ENCODE measurements at regions not wholly inside any gene's neighbourhood (a gene's known extent, or its start where the extent isn't known, plus 50 kb on each side); places are given as distances from the start of the nearest gene placed in this dataset.

DNA sequence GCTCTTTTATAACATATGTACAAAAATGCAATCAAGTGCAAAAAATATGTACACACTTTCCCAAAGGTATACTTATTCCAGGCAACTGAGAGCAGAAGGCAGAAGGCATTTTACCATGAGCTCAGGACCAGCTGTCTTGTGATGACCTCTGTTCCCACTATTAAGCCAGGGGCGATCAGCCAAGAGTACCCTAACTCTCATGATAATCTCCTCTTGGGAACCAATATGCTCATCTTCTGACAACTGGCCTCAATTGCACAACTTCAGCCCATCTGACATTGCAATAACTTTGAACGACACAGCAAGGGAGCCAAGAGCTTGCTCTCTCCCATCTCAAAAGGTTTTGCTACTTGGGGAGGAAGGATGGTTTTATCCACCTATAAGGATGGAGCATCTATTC, 471.9 kb downstream of the HS3ST3B1 start:
- TF ChIP-seq POLR2A (IDR thresholded peaks at IDR 0.05), result no peak
- TF ChIP-seq, protein P1, sequence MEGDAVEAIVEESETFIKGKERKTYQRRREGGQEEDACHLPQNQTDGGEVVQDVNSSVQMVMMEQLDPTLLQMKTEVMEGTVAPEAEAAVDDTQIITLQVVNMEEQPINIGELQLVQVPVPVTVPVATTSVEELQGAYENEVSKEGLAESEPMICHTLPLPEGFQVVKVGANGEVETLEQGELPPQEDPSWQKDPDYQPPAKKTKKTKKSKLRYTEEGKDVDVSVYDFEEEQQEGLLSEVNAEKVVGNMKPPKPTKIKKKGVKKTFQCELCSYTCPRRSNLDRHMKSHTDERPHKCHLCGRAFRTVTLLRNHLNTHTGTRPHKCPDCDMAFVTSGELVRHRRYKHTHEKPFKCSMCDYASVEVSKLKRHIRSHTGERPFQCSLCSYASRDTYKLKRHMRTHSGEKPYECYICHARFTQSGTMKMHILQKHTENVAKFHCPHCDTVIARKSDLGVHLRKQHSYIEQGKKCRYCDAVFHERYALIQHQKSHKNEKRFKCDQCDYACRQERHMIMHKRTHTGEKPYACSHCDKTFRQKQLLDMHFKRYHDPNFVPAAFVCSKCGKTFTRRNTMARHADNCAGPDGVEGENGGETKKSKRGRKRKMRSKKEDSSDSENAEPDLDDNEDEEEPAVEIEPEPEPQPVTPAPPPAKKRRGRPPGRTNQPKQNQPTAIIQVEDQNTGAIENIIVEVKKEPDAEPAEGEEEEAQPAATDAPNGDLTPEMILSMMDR (IDR thresholded peaks at IDR 0.05), result no peak
- Histone ChIP-seq H3K4me1 (no peaks in the 10 kb centered on the region), H3K27ac (no peak overlapping the region), H3K27me3 (no peaks in the 10 kb centered on the region), H3K9me3 (no peaks in the 10 kb centered on the region), H3K4me3 (no peak overlapping the region), H3K36me3 (no peaks in the 10 kb centered on the region)
- intact Hi-C loops (cut with DNase I), result no loop called here
- ATAC-seq (no peak), DNase-seq (no peak)
- WGBS (ENCODE audit: insufficient coverage, low coverage, low lambda C conversion rate, missing lambda C conversion rate), result 47% methylated on average over 2 of the region's 2 CpGs

DNA sequence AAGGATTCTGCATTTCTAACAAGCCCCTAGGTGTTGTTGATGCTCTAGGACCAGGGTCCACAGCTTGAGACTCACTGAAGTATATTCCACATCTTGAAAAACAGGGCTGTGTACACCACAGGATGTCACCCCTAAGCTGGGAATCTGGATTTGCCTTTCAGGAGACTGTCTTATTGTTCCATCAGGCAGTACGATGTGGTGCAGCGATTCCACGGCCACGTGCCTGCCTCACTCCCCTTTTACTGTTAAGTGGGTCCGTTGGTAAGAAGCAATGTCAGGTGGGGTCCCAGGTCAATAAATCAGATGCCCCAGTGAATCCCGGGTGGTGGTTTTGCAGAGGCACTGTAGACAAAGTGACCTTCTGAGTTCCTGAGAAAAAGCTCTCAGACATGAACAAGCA, 470.7 kb downstream of the HS3ST3B1 start:
- Histone ChIP-seq H3K27me3 (no peaks in the 10 kb centered on the region), H3K4me1 (no peaks in the 10 kb centered on the region), H3K27ac (no peak overlapping the region), H3K9me3 (no peaks in the 10 kb centered on the region), H3K36me3 (no peaks in the 10 kb centered on the region), H3K4me3 (no peak overlapping the region)
- ATAC-seq (no peak), DNase-seq (no peak)
- intact Hi-C loops (cut with DNase I), result no loop called here
- TF ChIP-seq POLR2A (IDR thresholded peaks at IDR 0.05), result no peak
- TF ChIP-seq, protein P1 (IDR thresholded peaks at IDR 0.05), result no peak
- 54% methylated on average over 3 of the region's 6 CpGs for WGBS (ENCODE audit: insufficient coverage, low coverage, low lambda C conversion rate, missing lambda C conversion rate)

DNA sequence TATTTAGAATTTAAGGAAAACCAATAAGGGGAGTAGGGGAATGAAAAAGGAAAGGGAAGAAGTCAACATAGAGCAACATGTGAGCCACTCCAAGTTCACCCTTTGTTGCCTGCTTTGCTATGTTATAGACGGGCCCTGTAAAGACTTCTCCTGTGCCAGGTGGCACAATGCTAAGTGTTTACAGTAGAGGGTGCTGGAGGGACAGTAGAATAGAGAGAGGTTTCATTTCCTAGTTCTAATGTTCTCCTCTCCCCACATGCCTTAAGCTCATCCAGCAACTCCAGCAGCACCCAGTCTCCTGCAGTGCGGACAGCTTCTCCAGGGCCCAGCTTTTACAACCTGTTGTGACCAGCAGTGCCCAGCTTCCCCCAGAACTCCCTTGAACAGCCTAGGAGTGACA, 468.0 kb downstream of the HS3ST3B1 start:
- no peak overlapping the region for H3K4me3 ChIP-seq
- no peaks in the 10 kb centered on the region for H3K9me3 ChIP-seq
- no peaks in the 10 kb centered on the region for H3K27me3 ChIP-seq
- 100% methylated on average over 2 of the region's 2 CpGs for WGBS (ENCODE audit: insufficient coverage, low coverage, low lambda C conversion rate, missing lambda C conversion rate)
- no peak for DNase-seq
- intact Hi-C loops (cut with DNase I), result no loop called here
- H3K27ac ChIP-seq, result no peak overlapping the region
- TF ChIP-seq, protein P1 (IDR thresholded peaks at IDR 0.05), result peak in 1 of 4 donors; percentile 26
- TF ChIP-seq POLR2A (IDR thresholded peaks at IDR 0.05), result no peak
- no peaks in the 10 kb centered on the region for H3K4me1 ChIP-seq
- ATAC-seq, result peak; percentile 20 to 73 (median 46)
- no peaks in the 10 kb centered on the region for H3K36me3 ChIP-seq

DNA sequence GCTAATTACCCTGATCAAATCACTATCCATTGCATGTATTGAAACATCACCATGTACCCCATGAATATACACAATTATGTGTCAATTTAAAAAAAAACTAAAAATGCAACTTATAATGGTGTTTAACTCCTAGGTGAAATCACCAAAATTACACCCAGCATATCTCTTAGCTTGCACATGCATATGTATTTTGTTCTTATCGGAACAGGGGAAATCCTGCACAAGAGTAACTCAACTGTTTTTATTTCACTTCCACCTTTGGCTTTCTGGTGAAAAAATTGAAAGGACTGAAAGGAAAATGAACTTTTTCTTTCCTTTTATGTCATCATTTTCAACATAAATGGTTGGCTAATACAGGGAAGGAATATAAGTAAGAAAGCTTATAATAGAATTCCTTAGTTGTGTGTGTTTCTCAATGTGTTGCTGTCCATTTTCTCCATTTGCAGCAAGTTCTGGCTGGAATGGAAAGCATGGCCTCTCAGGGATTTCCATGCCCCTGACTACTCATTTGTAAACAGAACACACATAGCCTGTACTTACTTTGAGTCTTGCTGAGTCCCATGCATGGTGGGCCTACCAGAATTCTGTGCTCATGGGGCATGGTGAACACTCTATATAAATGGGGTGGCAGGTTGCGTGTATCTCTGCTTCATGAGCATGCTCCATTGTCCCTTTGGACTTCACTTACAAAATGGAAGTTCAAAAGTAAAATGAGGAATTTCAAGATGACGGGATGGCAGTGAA, 462.0 kb downstream of the HS3ST3B1 start:
- Histone ChIP-seq H3K36me3 (no peaks in the 10 kb centered on the region), H3K27me3 (no peaks in the 10 kb centered on the region), H3K9me3 (no peaks in the 10 kb centered on the region), H3K4me1 (peaks cover 0 to 27% (median 11%) of the 10 kb centered on the region in 4 donors), H3K27ac (no peak overlapping the region), H3K4me3 (no peak overlapping the region)
- intact Hi-C loops (cut with DNase I), result no loop called here
- ATAC-seq (no peak), DNase-seq (no peak)
- TF ChIP-seq, protein P1 (IDR thresholded peaks at IDR 0.05), result no peak
- TF ChIP-seq POLR2A (IDR thresholded peaks at IDR 0.05), result no peak
- 56% methylated on average over 3 of the region's 3 CpGs for WGBS (ENCODE audit: insufficient coverage, low coverage, low lambda C conversion rate, missing lambda C conversion rate)

Measured in right lobe of liver (tissue), 6 donors.